ENCODE measurements at regions not wholly inside any gene's neighbourhood (a gene's known extent, or its start where the extent isn't known, plus 50 kb on each side); places are given as distances from the start of the nearest gene placed in this dataset.

DNA sequence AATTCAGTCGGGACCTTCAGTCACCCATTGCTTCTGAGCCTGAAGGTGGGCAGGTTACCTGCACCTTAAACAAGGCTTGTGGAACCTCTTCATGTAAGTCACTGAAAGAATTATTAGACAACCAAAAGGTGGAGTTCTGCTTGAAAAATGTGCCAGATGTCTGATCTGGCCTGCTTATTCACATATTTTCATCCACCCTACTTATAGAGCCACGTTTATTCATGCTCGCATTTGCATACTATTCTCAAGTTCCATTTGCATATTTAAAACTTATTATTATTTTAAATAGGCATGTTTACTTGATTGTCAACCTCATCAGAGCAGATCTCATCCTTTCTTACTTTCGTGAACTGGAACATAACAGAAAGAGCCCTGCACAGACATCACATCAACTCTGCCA, 140.0 kb upstream of the NABP1 start:
- Histone ChIP-seq H3K36me3 (ENCODE audit: control insufficient read depth, insufficient read depth, low read length) (no peaks in the 10 kb centered on the region), H3K4me1 (ENCODE audit: control insufficient read depth, extremely low read depth, insufficient read depth, low read length) (no peaks in the 10 kb centered on the region), H3K27me3 (ENCODE audit: control insufficient read depth, insufficient read depth, low read length) (no peaks in the 10 kb centered on the region), H3K9me3 (ENCODE audit: control insufficient read depth, insufficient read depth, low read depth, low read length) (no peaks in the 10 kb centered on the region), H4K20me1 (ENCODE audit: control insufficient read depth, extremely low read depth, insufficient read depth, low read length) (no peaks in the 10 kb centered on the region), H3K4me2 (ENCODE audit: extremely low read depth, insufficient read depth, low read length) (no peak overlapping the region), H3K27ac (ENCODE audit: insufficient read depth, low read length) (no peak overlapping the region), H3K4me3 (replicated peaks in 1 of 4; ENCODE audit: control extremely low read depth in 1 of 4, insufficient read depth in 1 of 4, low read depth in 3 of 4, low read length in 4 of 4) (no peak overlapping the region), H2AFZ (ENCODE audit: low read length) (no peak overlapping the region), H3K9ac (ENCODE audit: insufficient read depth, low read length) (no peak overlapping the region), H3K79me2 (ENCODE audit: control insufficient read depth, insufficient read depth, low read length) (no peaks in the 10 kb centered on the region)
- TF ChIP-seq, protein P1, sequence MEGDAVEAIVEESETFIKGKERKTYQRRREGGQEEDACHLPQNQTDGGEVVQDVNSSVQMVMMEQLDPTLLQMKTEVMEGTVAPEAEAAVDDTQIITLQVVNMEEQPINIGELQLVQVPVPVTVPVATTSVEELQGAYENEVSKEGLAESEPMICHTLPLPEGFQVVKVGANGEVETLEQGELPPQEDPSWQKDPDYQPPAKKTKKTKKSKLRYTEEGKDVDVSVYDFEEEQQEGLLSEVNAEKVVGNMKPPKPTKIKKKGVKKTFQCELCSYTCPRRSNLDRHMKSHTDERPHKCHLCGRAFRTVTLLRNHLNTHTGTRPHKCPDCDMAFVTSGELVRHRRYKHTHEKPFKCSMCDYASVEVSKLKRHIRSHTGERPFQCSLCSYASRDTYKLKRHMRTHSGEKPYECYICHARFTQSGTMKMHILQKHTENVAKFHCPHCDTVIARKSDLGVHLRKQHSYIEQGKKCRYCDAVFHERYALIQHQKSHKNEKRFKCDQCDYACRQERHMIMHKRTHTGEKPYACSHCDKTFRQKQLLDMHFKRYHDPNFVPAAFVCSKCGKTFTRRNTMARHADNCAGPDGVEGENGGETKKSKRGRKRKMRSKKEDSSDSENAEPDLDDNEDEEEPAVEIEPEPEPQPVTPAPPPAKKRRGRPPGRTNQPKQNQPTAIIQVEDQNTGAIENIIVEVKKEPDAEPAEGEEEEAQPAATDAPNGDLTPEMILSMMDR (conservative IDR thresholded peaks at IDR 0.05 in 1 of 2, IDR thresholded peaks at IDR 0.05 in 1 of 2; ENCODE audit: low read depth in 1 of 2, low read length in 2 of 2), result no peak
- no peak for TF ChIP-seq EZH2 (IDR thresholded peaks at IDR 0.05; ENCODE audit: low read length, missing control alignments)
- no peak for DNase-seq (ENCODE audit: low read depth in 2 of 2)

DNA sequence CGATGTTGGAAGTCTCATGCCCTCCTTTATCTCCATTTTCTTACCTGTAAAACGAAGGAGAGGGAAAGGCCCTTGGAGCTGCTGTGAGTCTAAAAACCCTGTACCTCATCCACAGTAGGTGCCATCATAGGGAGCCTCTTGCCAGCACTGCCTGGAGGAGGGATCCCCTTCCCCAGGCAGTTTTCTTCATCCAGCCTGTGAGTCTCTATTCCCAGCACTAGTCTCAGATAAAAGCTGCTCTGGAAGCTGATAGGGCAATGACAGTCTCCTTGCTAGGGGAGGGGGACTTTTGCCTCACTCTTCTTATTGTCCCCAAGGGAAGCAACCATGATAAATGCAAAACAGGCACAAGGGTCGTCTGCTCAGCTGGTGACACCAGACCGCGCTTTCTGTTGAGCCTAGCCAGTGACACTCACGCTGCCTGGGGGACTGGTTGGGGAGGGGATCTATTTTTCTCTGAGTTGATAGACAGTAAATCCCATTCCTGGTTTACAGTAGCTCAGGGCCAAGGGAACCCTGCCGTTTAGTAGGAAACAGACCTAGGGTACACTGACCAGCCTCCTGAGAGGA, 139.5 kb upstream of the NABP1 start:
- Histone ChIP-seq H2AFZ (ENCODE audit: low read length) (no peak overlapping the region), H3K27ac (ENCODE audit: insufficient read depth, low read length) (no peak overlapping the region), H3K4me1 (ENCODE audit: control insufficient read depth, extremely low read depth, insufficient read depth, low read length) (no peaks in the 10 kb centered on the region), H3K4me3 (replicated peaks in 1 of 4; ENCODE audit: control extremely low read depth in 1 of 4, insufficient read depth in 1 of 4, low read depth in 3 of 4, low read length in 4 of 4) (no peak overlapping the region), H3K79me2 (ENCODE audit: control insufficient read depth, insufficient read depth, low read length) (no peaks in the 10 kb centered on the region), H3K4me2 (ENCODE audit: extremely low read depth, insufficient read depth, low read length) (no peak overlapping the region), H3K36me3 (ENCODE audit: control insufficient read depth, insufficient read depth, low read length) (no peaks in the 10 kb centered on the region), H3K9me3 (ENCODE audit: control insufficient read depth, insufficient read depth, low read depth, low read length) (no peaks in the 10 kb centered on the region), H3K27me3 (ENCODE audit: control insufficient read depth, insufficient read depth, low read length) (no peaks in the 10 kb centered on the region), H4K20me1 (ENCODE audit: control insufficient read depth, extremely low read depth, insufficient read depth, low read length) (no peaks in the 10 kb centered on the region), H3K9ac (ENCODE audit: insufficient read depth, low read length) (no peak overlapping the region)
- DNase-seq (ENCODE audit: low read depth in 2 of 2), result no peak
- TF ChIP-seq EZH2 (IDR thresholded peaks at IDR 0.05; ENCODE audit: low read length, missing control alignments), result no peak
- TF ChIP-seq, protein P1 (conservative IDR thresholded peaks at IDR 0.05 in 1 of 2, IDR thresholded peaks at IDR 0.05 in 1 of 2; ENCODE audit: low read depth in 1 of 2, low read length in 2 of 2), result no peak

DNA sequence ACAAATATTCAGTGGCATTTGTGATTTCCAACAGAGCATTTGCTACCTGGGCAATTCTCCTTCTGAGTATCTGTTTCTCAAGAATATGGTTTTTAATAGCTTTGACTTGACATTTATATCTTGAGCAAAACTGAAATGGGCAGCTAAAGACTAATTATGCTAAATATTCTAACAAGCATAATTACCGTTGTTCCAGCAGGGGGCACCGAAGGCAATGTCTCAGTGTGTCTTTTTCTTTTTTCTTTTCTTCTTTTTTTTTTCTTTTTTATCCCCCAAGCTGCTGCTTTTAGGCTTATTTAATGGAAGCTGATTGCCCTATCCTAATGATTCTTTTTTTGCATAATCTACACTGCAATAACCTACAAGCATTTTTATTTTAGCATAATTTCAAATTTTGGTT, 138.9 kb upstream of the NABP1 start:
- Histone ChIP-seq H3K9me3 (ENCODE audit: control insufficient read depth, insufficient read depth, low read depth, low read length) (no peaks in the 10 kb centered on the region), H3K4me1 (ENCODE audit: control insufficient read depth, extremely low read depth, insufficient read depth, low read length) (no peaks in the 10 kb centered on the region), H3K27ac (ENCODE audit: insufficient read depth, low read length) (no peak overlapping the region), H3K79me2 (ENCODE audit: control insufficient read depth, insufficient read depth, low read length) (no peaks in the 10 kb centered on the region), H3K4me3 (replicated peaks in 1 of 4; ENCODE audit: control extremely low read depth in 1 of 4, insufficient read depth in 1 of 4, low read depth in 3 of 4, low read length in 4 of 4) (no peak overlapping the region), H3K9ac (ENCODE audit: insufficient read depth, low read length) (no peak overlapping the region), H3K27me3 (ENCODE audit: control insufficient read depth, insufficient read depth, low read length) (no peaks in the 10 kb centered on the region), H2AFZ (ENCODE audit: low read length) (no peak overlapping the region), H4K20me1 (ENCODE audit: control insufficient read depth, extremely low read depth, insufficient read depth, low read length) (no peaks in the 10 kb centered on the region), H3K36me3 (ENCODE audit: control insufficient read depth, insufficient read depth, low read length) (no peaks in the 10 kb centered on the region), H3K4me2 (ENCODE audit: extremely low read depth, insufficient read depth, low read length) (no peak overlapping the region)
- peak; percentile 27 to 44 for DNase-seq (ENCODE audit: low read depth in 2 of 2)
- TF ChIP-seq, protein P1 (conservative IDR thresholded peaks at IDR 0.05 in 1 of 2, IDR thresholded peaks at IDR 0.05 in 1 of 2; ENCODE audit: low read depth in 1 of 2, low read length in 2 of 2), result peak; percentile 60 to 78
- no peak for TF ChIP-seq EZH2 (IDR thresholded peaks at IDR 0.05; ENCODE audit: low read length, missing control alignments)
